Dendritic cell treated with granulocyte-macrophage colony-stimulating factor and Interleukin-4, amounts not matched to agents 40 ng/mL and 50 ng/mL, for 4 days (primary cell): ENCODE measurements at regions not wholly inside any gene's neighbourhood (a gene's known extent, or its start where the extent isn't known, plus 50 kb on each side); places are given as distances from the start of the nearest gene placed in this dataset.

ENCODE experiments used
- H3K27ac Mint-ChIP-seq: one replicate; pipeline ENCODE4 v1.8.0; 2022; ENCODE audit warnings: mild to moderate bottlenecking, mixed read lengths
- H3K27me3 Mint-ChIP-seq: one replicate; pipeline ENCODE4 v1.8.0; 2022; ENCODE audit warnings: mild to moderate bottlenecking, mixed read lengths
- H3K36me3 Mint-ChIP-seq: one replicate; pipeline ENCODE4 v1.8.0; 2022; ENCODE audit warnings: low read depth, mixed read lengths
- H3K4me1 Mint-ChIP-seq: one replicate; pipeline ENCODE4 v1.8.0; 2022; ENCODE audit warnings: low read depth, mixed read lengths
- H3K4me3 Mint-ChIP-seq: one replicate; pipeline ENCODE4 v1.8.0; 2022; ENCODE audit warnings: mild to moderate bottlenecking, moderate library complexity, mixed read lengths
- H3K9me3 Mint-ChIP-seq: one replicate; pipeline ENCODE4 v1.8.0; 2022; ENCODE audit warnings: mixed read lengths
- intact Hi-C: fragments of 100-400 bp; cut with micrococcal nuclease; formaldehyde crosslinking; loops from one replicate; pipeline ENCODE4 v1.15.0; 2022

DNA sequence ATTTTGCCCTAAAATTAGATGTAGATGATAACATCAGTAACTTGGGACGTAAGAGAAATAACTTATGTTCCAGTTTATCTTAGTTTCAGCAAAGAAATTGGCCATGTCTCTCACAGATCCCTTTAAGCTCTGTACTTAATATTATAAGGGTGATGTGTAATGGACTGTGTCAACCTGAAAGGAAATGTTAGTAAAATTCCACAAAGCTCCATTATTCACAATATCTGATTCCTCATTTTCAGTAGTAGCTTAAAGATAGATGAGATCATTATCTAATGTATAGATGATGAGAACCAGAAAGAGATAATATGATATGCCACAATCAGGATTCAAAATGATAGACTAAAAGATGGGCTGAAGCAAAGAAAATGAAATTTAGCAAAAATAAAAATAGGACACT, 316.8 kb upstream of the CHRM2 start:
- Mint-ChIP-seq H3K4me1 (no peaks in the 10 kb centered on the region), H3K27ac (no peak overlapping the region), H3K9me3 (peaks cover 10% of the 10 kb centered on the region), H3K4me3 (no peak overlapping the region), H3K27me3 (no peaks in the 10 kb centered on the region), H3K36me3 (no peaks in the 10 kb centered on the region)
- intact Hi-C loops = no loop called here

DNA sequence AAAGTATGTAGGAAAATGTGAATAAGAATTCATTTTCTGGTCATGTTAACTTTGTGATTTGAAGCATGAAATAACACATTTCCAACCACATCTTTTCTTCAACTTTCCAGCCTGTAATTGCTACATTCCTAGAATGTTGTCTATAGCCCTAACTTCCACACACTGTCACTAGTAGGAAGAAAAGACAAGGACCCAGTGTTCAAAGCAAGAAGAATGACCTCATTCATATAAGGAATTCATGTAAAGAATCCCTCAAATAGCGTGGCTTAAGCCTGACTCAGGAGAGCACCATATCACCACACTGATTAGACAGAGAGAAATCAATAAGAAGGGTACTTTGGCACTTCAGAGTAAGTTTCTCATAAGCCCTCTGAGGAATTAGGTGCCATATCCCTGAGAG, 318.7 kb upstream of the CHRM2 start:
- no peak overlapping the region for H3K4me3 Mint-ChIP-seq
- H3K4me1 Mint-ChIP-seq = no peaks in the 10 kb centered on the region
- H3K27ac Mint-ChIP-seq = no peak overlapping the region
- H3K9me3 Mint-ChIP-seq = peaks cover 16% of the 10 kb centered on the region
- no peaks in the 10 kb centered on the region for H3K27me3 Mint-ChIP-seq
- H3K36me3 Mint-ChIP-seq = no peaks in the 10 kb centered on the region
- intact Hi-C loops = no loop called here

DNA sequence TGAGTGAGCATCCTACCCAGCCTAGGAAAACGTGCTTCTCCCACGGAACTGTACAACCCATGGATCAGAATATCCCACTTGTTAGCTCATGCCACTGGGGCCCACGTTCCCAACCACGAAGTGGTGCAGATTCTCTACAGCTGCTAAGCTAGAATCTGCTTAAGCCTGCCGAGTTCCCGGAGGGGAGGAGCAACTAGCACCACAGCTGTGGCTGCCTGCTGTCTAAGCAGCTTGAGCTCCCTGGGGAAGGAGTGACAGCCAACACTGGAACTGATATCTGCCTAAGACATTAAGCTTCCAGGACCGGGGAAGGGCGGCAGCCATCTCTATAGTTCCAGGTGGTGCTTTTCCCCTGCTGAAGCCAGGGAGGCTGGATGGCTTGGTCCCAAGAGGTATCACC, 334.7 kb upstream of the CHRM2 start:
- Mint-ChIP-seq H3K27me3 (no peaks in the 10 kb centered on the region), H3K4me3 (no peak overlapping the region), H3K27ac (no peak overlapping the region), H3K9me3 (peaks cover 58% of the 10 kb centered on the region), H3K36me3 (no peaks in the 10 kb centered on the region), H3K4me1 (no peaks in the 10 kb centered on the region)
- intact Hi-C loops = no loop called here

DNA sequence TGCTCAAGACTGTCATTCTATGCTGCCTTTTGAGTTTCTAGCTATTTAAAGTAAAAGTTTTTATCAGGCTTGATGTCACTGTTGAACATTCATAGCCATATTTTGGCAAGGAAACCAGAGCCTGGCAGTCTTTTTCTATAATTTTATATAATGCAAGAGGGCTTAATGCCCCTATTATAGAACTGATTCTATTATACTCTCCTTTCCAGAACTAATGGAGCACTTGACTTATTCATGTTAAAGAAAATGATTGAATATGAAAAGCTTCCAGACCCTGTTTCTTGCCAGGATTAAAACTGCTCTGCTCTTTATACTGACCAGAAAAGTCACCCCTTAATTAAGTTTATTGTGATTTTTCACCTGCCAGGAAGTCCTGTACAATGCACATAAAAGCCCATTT, 337.6 kb upstream of the CHRM2 start:
- Mint-ChIP-seq H3K4me3 (no peak overlapping the region), H3K9me3 (peaks cover 70% of the 10 kb centered on the region), H3K27me3 (no peaks in the 10 kb centered on the region), H3K4me1 (no peaks in the 10 kb centered on the region), H3K27ac (no peak overlapping the region), H3K36me3 (no peaks in the 10 kb centered on the region)
- intact Hi-C loops = no loop called here

DNA sequence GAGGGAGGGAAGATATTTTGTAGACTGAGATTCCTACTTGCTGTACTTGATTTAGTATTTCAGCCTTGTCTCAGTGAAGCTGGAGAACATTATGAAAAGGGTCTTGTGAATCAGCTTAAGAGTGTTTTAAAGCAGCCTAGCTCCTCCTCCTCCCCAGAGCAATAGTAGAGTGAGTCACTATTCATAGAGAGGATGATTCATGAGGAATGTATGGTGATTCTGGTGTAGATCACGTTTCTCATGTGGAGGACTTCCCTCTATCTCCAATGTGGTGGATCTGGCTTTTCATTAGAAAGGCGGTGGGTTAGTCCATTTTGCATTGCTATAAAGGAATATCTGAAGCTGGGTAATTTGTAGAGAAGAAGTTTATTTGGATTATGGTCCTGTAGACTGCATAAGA, 340.1 kb upstream of the CHRM2 start:
- intact Hi-C loops = no loop called here
- H3K4me1 Mint-ChIP-seq = no peaks in the 10 kb centered on the region
- no peak overlapping the region for H3K27ac Mint-ChIP-seq
- H3K9me3 Mint-ChIP-seq = peaks cover 59% of the 10 kb centered on the region
- H3K36me3 Mint-ChIP-seq = no peaks in the 10 kb centered on the region
- H3K27me3 Mint-ChIP-seq = no peaks in the 10 kb centered on the region
- H3K4me3 Mint-ChIP-seq = no peak overlapping the region

DNA sequence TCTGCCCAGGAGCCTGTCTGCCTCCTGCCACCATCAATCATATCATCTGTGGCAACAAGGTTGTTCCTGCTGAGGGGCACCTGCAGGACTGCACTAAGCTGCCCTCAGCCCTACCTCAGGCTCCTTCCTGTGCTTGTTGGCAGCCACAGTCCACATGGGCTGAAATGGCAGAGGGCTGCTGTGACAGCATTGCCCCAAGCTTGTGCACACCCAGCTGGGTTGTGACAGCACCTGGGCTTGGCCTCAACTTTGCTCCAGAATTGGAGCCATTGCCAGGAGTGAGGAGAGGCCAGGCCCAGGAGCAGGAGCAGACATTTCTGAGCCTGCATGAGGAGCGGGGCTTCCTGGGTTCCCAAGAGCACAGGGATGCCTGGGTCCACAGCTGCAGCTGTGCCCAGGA, 340.9 kb upstream of the CHRM2 start:
- H3K27ac Mint-ChIP-seq = no peak overlapping the region
- peaks cover 51% of the 10 kb centered on the region for H3K9me3 Mint-ChIP-seq
- H3K4me3 Mint-ChIP-seq = no peak overlapping the region
- no peaks in the 10 kb centered on the region for H3K27me3 Mint-ChIP-seq
- no peaks in the 10 kb centered on the region for H3K4me1 Mint-ChIP-seq
- intact Hi-C loops = no loop called here
- H3K36me3 Mint-ChIP-seq = no peaks in the 10 kb centered on the region

DNA sequence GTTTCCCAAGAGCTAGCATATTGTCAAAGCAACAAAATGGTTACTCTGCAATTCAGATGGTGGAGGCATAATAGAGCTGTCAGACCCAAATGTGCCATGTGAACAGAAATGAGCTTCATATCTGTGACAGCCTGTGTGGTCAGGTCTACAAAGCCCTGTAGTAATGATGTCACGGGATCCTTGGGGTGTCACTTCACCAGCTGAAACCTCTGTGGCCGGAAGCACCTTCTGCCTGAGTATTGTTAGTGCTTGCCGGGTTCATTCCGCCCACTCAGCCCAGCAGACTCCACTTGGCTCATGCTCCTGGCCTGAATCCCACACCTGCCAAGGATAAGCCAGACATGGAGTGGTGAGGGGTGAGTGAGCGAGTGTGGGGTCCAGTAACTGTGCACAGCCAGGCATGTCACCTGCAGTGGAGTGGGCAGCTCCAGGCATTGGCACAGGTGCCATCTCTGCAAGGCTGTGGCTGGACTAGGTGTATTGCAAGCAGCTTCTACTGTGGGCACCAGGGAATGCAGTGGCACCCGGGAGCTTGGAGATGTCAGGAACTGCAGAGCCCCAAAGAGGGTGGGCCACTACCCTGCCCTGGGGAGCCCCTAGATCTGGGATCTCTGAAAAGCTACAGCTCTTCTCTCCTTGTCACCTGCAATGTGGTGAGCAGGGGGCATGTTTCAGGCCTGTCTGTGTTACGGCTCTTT, 341.9 kb upstream of the CHRM2 start:
- no peaks in the 10 kb centered on the region for H3K36me3 Mint-ChIP-seq
- H3K4me3 Mint-ChIP-seq = no peak overlapping the region
- intact Hi-C loops = no loop called here
- no peaks in the 10 kb centered on the region for H3K4me1 Mint-ChIP-seq
- H3K9me3 Mint-ChIP-seq = peaks cover 45% of the 10 kb centered on the region
- no peak overlapping the region for H3K27ac Mint-ChIP-seq
- H3K27me3 Mint-ChIP-seq = no peaks in the 10 kb centered on the region

DNA sequence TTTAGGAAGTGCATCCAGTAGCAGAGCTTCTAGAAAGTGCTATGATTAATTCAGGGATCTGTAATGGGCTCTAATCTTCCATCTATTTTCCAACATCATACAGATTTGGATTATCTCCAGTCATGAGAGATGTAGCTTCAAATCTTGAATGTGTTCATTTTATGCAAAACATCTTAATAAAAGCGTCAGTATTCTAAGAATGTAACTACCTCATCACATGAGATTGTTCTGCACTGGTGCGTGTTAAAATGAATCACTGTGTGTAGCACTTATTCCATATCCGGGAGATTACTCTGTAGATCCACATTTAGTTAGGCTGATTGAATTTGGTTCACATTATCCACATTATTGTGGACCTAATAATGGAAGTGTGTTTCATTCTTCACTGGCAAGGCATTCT, 344.9 kb upstream of the CHRM2 start:
- intact Hi-C loops = no loop called here
- peaks cover 41% of the 10 kb centered on the region for H3K9me3 Mint-ChIP-seq
- H3K36me3 Mint-ChIP-seq = no peaks in the 10 kb centered on the region
- H3K27ac Mint-ChIP-seq = no peak overlapping the region
- H3K4me1 Mint-ChIP-seq = no peaks in the 10 kb centered on the region
- no peaks in the 10 kb centered on the region for H3K27me3 Mint-ChIP-seq
- no peak overlapping the region for H3K4me3 Mint-ChIP-seq

DNA sequence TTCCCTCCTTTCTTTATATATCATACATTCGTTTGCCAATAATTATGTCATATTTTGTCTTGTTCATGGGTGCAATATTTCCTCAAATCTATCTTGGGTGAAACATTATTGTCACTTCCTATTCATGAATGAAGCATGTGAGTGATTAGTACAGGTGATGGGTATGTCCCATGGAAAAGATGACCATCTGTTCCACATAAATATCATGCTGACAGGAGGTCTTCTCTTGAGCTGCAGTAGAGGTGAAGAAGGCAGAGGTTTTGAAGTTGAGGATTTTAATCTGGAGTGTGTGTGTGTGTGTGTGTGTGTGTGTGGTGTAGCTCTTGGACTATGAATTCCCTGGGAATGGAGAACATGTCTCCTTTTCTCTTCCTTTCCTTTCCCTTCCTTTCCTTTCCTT, 350.5 kb upstream of the CHRM2 start:
- Mint-ChIP-seq H3K27ac (no peak overlapping the region), H3K4me1 (no peaks in the 10 kb centered on the region), H3K27me3 (no peaks in the 10 kb centered on the region), H3K36me3 (no peaks in the 10 kb centered on the region), H3K4me3 (no peak overlapping the region), H3K9me3 (peaks cover 7% of the 10 kb centered on the region)
- intact Hi-C loops = no loop called here

DNA sequence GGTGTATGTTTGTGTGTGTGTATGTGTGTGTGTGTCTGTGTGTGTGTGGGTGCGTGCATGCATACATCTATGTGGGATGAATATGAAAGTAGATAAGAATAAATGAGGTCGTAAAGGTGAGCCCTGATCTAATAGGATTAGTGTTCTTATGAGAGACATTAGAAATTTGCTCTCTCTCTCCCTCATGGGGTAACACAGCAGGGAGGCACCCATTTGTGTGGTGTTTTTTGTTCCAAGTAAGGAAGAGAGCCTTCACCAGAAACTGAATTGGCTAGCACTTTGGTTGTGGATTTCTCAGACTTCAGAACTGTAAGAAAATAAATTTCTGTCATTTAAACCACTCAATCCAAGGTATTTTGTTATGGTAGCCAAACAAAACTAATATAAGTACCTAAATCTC, 353.7 kb upstream of the CHRM2 start:
- Mint-ChIP-seq H3K4me3 (no peak overlapping the region), H3K9me3 (peaks cover 38% of the 10 kb centered on the region), H3K36me3 (no peaks in the 10 kb centered on the region), H3K4me1 (no peaks in the 10 kb centered on the region), H3K27me3 (no peaks in the 10 kb centered on the region), H3K27ac (no peak overlapping the region)
- intact Hi-C loops = no loop called here

DNA sequence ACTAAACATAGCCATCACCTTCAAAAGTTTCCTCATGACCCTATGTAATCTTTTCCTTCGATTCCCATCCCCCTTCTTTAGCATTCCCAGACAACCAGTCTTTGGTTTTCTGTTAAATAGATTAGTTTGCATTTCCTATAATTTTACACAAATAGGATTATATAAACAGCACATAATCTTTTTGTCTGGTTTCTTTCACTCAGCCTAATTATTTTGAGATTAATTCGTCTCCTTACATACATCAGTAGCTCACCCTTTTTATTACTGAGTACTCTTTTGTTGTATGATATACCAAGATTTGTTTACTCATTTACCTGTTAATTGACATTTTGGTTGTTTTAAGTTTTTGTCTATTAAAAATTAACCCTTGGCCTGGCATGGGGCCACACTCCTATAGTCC, 354.7 kb upstream of the CHRM2 start:
- Mint-ChIP-seq H3K4me1 (no peaks in the 10 kb centered on the region), H3K27ac (no peak overlapping the region), H3K27me3 (no peaks in the 10 kb centered on the region), H3K9me3 (peaks cover 48% of the 10 kb centered on the region), H3K36me3 (no peaks in the 10 kb centered on the region), H3K4me3 (no peak overlapping the region)
- intact Hi-C loops = no loop called here

DNA sequence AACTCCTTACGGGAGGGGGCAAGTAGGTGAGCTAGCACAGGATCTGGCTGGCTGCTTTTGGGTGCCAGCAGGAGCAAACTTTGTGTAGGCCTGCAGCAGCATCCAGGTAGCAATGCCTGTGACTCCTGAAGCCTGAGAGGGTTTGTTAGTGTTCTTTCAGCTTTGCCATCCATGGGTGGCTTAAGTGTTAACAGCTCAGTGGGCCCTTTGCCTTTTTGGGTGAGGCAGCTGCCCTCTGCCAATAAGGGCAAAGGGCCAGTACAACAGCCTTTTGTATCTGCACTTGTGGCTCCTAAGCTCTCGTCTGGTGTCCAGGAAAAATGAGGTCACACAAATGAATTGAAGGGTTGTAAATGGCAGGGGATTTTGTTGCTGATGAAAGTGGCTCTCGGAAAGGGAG, 359.0 kb upstream of the CHRM2 start:
- Mint-ChIP-seq H3K36me3 (no peaks in the 10 kb centered on the region), H3K4me3 (no peak overlapping the region), H3K27ac (no peak overlapping the region), H3K9me3 (peaks cover 58% of the 10 kb centered on the region), H3K4me1 (no peaks in the 10 kb centered on the region), H3K27me3 (no peaks in the 10 kb centered on the region)
- intact Hi-C loops = no loop called here

DNA sequence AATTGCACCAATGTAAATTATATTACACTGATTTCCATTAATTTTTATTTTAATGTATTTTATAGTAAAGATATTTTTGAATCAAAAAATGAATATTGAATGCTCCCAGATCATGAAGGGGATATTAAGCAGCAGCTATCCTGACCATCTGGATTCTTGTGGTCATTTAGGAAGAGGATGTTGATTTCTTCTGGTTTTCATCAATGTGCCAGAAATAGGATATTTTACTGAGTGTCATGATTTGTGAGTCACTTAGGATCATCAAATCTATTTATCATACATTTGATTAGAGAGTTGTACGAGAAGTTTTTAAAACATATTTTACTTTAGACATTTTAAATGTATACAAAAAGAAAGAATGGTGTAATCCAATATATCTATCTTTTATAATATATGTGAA, 366.3 kb upstream of the CHRM2 start:
- H3K4me1 Mint-ChIP-seq = no peaks in the 10 kb centered on the region
- intact Hi-C loops = no loop called here
- peaks cover 9% of the 10 kb centered on the region for H3K9me3 Mint-ChIP-seq
- no peak overlapping the region for H3K27ac Mint-ChIP-seq
- H3K4me3 Mint-ChIP-seq = no peak overlapping the region
- H3K36me3 Mint-ChIP-seq = no peaks in the 10 kb centered on the region
- no peaks in the 10 kb centered on the region for H3K27me3 Mint-ChIP-seq

DNA sequence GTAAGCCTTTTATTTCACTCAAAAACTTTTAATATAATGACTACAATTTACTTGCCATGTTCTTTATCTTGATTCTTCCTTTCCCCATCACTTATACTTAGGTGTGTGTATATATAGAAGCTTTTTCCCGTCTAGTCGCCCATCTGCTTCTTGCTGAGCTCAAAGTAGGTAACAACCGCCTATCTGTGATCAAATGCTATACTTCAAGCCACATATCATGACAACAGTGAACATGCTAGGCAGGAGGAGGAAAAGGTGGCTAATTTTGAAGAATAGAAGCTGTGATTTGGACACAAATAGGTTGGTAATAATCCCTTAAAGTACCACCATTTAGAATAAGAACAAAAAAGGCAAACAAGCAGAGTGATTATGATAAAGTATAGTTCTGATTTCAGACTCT, 367.3 kb upstream of the CHRM2 start:
- intact Hi-C loops = no loop called here
- H3K27me3 Mint-ChIP-seq = no peaks in the 10 kb centered on the region
- H3K9me3 Mint-ChIP-seq = peaks cover 9% of the 10 kb centered on the region
- no peak overlapping the region for H3K4me3 Mint-ChIP-seq
- H3K36me3 Mint-ChIP-seq = no peaks in the 10 kb centered on the region
- no peak overlapping the region for H3K27ac Mint-ChIP-seq
- no peaks in the 10 kb centered on the region for H3K4me1 Mint-ChIP-seq

DNA sequence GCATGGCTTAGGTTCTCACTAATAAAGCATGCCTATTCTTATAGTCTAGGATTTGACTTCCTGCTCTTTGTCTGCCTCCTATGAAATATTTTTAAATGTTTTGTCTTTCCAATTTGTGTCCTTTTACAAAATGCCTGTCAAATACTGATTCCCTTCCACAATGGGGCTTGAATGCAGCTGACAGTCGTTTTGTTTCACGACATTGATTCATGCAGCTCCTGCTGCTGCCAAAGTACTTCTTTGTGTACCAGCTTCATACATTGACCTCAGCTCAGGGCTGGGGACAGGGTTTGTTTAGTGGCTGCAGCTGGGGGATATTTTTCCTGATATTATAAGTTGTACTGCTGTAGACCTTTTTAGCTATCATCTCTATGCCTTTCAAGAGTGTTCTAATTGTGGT, 371.9 kb upstream of the CHRM2 start:
- Mint-ChIP-seq H3K4me3 (no peak overlapping the region), H3K27ac (no peak overlapping the region), H3K36me3 (no peaks in the 10 kb centered on the region), H3K27me3 (no peaks in the 10 kb centered on the region), H3K9me3 (peaks cover 27% of the 10 kb centered on the region), H3K4me1 (no peaks in the 10 kb centered on the region)
- intact Hi-C loops = no loop called here
